SIG-M5 treated with dmso at 0.1 percent for 504 hours (cell line): ENCODE measurements at regions not wholly inside any gene's neighbourhood (a gene's known extent, or its start where the extent isn't known, plus 50 kb on each side); places are given as distances from the start of the nearest gene placed in this dataset.

Experiments
- DNase-seq: peaks from one replicate; lab custom pipeline; 2025; ENCODE audit not compliant: unreplicated experiment; lab: John Stamatoyannopoulos, UW

GRCh38 chr14:56918849-56919574 lies 108.7 kb upstream of the OTX2 start:
- DNase-seq = no peak

- DNase-seq = no peak
Observed at GRCh38 chr14:56905282-56905681, 95.0 kb upstream of the OTX2 start.

DNA sequence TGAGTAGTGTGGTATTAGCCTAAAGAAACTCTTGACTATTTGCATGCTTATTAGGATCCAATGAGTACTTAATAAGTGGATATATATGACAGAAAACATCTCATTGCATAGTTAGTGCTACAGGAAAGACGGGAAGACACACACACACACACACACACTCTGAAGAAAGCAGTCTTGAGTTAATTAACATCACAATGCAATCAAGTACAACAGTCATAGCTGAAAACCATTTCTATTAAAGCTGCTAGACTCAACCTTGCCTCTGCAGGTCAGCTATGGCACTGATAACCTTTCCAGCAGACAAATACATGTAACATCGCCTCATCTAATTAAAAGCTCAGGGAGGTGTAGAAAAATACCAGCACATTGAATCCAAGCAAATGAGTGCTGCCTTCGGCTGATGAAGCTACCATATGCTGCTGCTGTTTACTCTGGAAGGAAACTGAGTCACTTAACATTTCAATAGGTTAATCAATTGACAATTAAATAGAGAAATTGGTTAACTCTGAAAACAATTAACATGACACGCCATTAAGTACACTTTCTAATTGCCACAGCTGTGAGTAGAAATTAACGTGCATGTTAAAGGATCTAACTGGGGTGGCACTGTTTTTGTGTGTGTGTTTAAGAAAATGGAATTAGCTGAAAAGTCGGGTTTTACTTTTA lies 93.2 kb upstream of the OTX2 start:
- DNase-seq = no peak

- DNase-seq = no peak
Observed at GRCh38 chr14:56902385-56902784, 92.1 kb upstream of the OTX2 start.

DNA sequence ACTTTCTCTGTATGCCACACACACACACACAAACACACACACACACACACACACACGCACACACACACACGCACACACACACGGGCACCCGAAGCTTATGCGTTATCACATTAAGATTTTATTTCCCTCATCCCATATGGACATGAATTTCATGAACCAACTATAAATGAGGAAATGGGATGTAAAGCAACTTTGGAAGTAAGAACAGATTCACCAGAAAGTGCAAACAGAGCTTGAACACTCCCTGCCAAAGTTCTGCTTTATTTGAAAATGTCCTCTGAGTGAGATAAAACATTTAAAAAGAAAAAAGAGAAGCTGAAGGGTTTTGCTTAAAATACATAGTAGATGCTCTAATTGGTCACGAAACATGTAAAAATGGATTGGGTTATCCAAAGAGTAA lies 90.4 kb upstream of the OTX2 start:
- no peak for DNase-seq

- no peak for DNase-seq
Observed at GRCh38 chr14:56899829-56900228, 89.5 kb upstream of the OTX2 start.

DNA sequence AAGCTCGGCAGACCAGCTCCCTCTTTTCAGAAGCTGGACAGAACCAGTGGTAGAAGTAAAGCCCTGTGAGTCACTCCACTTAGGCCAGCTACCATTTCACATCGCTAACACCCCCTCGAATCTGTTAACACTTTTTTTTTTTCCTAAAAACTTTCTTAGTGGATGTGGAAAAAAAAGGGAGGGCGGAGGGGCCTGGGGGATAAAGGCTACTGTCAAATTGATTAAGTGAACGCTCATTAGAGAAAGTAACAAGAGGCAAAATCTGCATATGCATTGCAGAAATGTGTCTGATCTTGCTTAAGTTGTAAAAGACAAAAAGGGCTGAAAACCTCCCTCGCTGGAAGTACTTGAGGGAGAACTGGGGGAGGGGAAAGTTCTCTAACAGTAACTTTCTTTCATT lies 86.6 kb upstream of the OTX2 start:
- no peak for DNase-seq

DNA sequence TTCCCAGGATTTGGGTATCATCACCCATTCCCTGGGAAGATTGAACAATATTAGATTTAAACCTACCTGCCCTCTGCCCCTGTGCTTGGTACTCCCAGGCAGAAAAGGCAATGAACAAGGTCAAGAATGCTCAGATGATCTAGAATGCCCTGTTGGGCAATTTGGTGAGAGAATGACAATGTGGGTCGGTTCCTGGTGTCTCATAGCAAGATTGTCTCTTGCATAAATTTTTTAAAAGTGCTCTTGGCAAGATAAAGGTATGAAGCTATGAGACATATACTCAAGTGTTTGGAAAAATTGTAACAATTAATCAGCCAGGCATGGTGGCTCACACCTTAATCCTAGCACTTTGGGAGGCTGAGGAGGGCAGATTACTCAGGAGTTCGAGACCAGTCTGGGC lies 86.0 kb upstream of the OTX2 start:
- no peak for DNase-seq

DNA sequence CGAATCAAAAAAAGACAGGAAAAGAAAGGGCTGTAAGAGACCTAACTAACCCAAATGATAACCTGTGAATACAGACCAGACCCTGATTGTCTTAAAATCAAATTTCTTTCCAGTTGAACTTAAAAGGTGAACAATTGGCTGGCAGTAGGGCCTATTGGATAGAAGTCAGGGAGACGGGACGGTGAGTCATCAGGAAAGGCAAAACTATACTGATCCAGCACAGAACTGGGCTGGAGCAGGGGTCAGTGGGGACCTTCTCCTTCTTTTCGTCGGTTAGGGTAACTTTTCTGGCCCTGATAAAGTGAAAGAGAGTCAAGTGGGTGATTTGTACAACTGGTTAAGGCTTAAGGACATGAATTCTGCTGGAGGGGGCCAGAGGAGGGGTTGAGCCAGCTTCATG lies 84.9 kb upstream of the OTX2 start:
- DNase-seq = no peak

DNA sequence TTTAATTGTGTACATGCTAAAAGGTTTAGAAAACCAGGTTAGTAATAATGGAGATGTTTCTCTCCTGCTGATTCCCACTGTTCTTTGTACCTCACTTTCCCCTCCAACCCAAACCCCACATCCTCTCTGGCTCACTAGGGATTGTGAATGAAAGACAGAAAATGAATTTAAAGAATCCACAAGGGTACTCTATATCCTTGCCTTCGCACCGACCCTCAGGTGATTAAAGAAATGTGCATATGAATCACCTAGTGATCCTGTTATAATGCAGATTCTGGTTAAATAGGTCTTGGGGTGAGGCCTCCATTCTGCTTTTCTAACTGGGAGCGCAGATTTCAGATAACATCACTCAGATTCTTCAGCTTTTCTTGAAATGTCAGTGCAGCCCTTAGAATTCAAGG lies 84.3 kb upstream of the OTX2 start:
- DNase-seq = no peak

- DNase-seq = no peak
Observed at GRCh38 chr14:56892959-56893358, 82.7 kb upstream of the OTX2 start.

- no peak for DNase-seq
Observed at GRCh38 chr14:56891226-56891625, 80.9 kb upstream of the OTX2 start.

- DNase-seq = no peak
Observed at GRCh38 chr14:56889705-56890104, 79.4 kb upstream of the OTX2 start.

DNA sequence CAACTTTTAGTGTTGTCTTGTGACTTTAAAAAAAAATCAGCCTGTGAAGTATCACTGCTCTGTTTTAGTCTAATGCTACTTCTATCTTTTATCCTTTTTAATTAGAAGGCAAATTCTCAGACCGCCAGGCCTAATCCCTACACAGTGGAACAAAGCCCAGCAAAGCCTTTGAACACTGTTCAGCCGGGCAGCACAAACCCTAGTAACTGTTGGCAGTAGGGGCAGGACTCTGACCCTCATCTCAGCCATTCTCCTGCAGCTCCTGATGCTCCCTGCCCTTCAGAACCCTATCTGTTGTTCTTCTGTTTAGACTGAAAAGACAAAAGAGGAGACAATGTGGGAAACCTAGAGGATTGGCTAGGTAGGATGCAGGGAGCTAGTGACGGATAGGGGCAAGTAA lies 78.0 kb upstream of the OTX2 start:
- no peak for DNase-seq

DNA sequence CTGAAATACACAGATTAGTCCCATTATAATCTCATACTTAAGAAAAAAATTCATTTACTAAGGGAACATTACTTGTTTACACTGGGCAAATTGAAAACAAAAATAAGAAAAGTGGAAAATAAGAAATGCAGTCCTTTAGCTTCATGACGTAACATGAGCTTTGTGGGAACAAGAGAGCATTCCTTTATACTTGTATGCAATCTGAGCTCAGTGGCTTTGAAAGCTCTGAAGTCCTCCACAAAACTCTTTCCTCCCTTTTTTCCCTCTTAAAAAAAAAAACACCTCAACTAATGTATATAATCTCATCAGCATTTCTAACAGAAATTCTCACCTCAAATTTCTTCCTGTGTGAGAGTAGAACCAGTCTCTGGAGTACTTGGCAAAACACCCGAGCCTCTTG lies 76.9 kb upstream of the OTX2 start:
- DNase-seq = no peak

DNA sequence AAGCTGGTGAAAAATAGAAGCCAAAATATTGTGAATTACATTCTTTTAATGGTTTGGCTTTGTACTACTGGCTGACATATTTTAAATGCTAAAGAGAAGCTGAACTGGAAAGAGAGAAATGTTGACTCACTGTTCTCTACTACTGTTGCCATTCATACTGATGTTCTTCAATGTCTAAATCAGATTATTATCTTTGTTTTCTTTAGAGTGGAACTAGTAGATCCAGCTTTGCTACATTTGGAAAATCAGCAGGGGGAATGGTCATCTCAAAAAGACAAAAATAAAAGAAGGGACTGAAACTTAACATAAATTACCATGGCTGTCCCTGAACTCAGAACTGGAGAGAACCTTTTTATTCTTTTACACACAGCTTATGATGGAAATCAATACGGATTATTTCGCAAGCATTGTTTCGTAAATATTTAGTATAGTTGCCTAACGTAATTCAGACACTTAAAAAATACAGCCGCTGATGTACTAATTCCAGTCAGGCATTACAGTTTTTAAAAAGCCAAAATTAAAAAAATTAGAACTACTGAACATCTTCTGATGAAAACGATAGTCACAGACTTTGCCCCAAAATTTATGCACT lies 76.3 kb upstream of the OTX2 start:
- no peak for DNase-seq

- DNase-seq = no peak
Observed at GRCh38 chr14:56885825-56886224, 75.5 kb upstream of the OTX2 start.

DNA sequence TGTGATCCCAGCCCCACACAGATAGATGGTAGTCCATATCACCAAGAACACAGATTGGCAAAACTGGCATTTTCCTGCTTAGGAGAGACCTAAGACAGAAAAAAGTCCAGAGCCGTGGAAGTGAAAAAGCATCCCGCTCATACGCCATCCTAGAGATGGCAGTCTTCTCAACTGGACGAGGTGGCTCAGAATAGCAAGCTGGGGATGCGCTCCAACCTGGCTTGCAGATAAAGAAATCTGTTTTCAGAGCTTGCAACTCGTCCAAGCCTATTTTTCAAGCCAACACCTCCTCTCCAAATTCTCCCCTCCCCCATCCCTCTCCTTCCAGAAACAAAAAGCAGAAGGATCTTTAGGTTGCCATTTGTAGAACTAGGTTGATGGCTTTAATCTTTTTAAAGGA lies 74.3 kb upstream of the OTX2 start:
- no peak for DNase-seq

GRCh38 chr14:56881181-56881580 lies 70.9 kb upstream of the OTX2 start:
- DNase-seq = no peak

DNA sequence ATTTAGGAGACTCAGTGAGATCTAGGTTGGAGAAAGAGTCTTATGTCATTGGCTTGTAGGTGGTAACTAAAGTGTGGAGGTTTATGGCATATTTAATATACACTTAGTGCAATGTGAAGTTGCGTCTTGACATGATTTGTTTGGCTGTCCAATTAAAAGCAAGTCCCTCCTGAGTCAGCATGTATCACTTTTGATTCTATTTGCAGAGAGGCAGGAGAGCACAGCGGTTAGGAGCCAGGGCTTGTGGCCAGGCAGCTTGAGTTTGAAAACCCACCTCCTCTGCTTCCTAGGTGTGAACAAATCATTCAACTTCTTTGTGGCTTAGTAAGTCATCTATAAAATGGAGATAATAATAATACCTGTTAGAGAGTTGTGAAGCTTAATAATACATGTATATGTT lies 68.5 kb upstream of the OTX2 start:
- no peak for DNase-seq

DNA sequence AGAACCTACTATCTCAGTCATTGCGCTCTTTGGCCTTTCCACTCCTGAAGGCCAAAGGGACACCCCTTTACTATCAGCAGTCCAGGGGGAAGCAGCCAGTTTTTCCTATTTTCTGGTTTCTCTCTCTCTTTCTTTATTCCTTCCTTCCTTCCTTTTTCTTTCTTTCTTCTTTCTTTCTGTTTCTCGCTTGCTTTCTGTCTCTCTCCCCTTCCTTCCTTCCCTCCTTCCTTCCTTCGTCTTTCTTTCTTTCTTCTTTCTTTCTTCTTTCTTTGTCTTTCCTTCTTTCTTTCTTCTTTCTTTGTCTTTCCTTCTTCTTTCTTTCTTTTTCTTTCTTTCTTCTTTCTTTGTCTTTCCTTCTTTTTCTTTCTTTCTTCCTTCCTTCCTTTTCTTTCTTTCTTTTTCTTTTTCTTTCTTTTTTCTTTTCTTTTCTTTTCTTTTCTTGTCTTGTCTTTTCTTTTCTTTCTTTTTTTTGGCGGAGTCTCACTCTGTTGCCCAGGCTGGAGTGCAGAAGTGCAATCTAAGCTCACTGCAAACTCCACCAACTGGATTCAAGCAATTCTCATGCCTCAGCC lies 64.9 kb upstream of the OTX2 start:
- DNase-seq = no peak

- DNase-seq = peak; percentile 4
Observed at GRCh38 chr14:56874375-56874774, 64.1 kb upstream of the OTX2 start.
